H9 (cell line): ENCODE measurements at regions not wholly inside any gene's neighbourhood (a gene's known extent, or its start where the extent isn't known, plus 50 kb on each side); places are given as distances from the start of the nearest gene placed in this dataset.
A peak's percentile ranks its signal among the peaks of the same experiment; 100 is the strongest.

Experiments
- DNase-seq: peaks from one replicate; pipeline ENCODE4 v3.0.0-alpha.2; 2017
- H2AFZ ChIP-seq: one replicate; pipeline ENCODE4 v1.6.1; 2013; ENCODE audit warnings: mild to moderate bottlenecking, low read length, control low read depth, moderate library complexity
- H2AK5ac ChIP-seq: 2 replicates; pipeline ENCODE4 v1.6.1; 2013; ENCODE audit warnings: low read length, control low read depth, mixed read lengths; ENCODE audit not compliant: insufficient read length
- H2BK120ac ChIP-seq: one replicate; pipeline ENCODE4 v1.6.1; 2013; ENCODE audit warnings: low read depth, mild to moderate bottlenecking, low read length, control low read depth, inconsistent platforms; ENCODE audit not compliant: poor library complexity, severe bottlenecking
- H2BK12ac ChIP-seq: 2 replicates; pipeline ENCODE4 v1.6.1; 2013; ENCODE audit warnings: low read length, control low read depth, mixed read lengths, low read depth; ENCODE audit not compliant: insufficient read length
- H2BK15ac ChIP-seq: 2 replicates; pipeline ENCODE4 v1.6.1; 2013; ENCODE audit warnings: low read depth, low read length, control low read depth
- H2BK20ac ChIP-seq: one replicate; pipeline ENCODE4 v1.6.1; 2013; ENCODE audit warnings: low read depth, mild to moderate bottlenecking, low read length, control low read depth, inconsistent platforms; ENCODE audit not compliant: poor library complexity, severe bottlenecking
- H2BK5ac ChIP-seq: 2 replicates; pipeline ENCODE4 v1.6.1; 2013; ENCODE audit warnings: low read length, control low read depth, mixed read lengths; ENCODE audit not compliant: insufficient read length
- H3K14ac ChIP-seq: 2 replicates; pipeline ENCODE4 v1.6.1; 2013; ENCODE audit warnings: low read length, control low read depth; ENCODE audit not compliant: insufficient read depth
- H3K18ac ChIP-seq: 2 replicates; pipeline ENCODE4 v1.6.1; 2013; ENCODE audit warnings: low read depth, mild to moderate bottlenecking, mixed read lengths, low read length, control low read depth; ENCODE audit not compliant: insufficient read length
- H3K23ac ChIP-seq: 2 replicates; pipeline ENCODE4 v1.6.1; 2013; ENCODE audit warnings: low read length, control low read depth, mixed read lengths, low read depth; ENCODE audit not compliant: insufficient read length
- H3K23me2 ChIP-seq: 2 replicates; pipeline ENCODE4 v1.6.1; 2013; ENCODE audit warnings: low read depth, mild to moderate bottlenecking, mixed read lengths, low read length, control low read depth; ENCODE audit not compliant: insufficient read length, poor library complexity, severe bottlenecking
- H3K27ac ChIP-seq: 2 replicates; pipeline ENCODE4 v1.5.1; 2013; ENCODE audit warnings: low read length, control low read depth, mixed read lengths, low read depth; ENCODE audit not compliant: insufficient read length
- H3K27me3 ChIP-seq: 2 replicates; pipeline ENCODE4 v1.6.1; 2013; ENCODE audit warnings: low read length, control low read depth, inconsistent platforms; ENCODE audit not compliant: insufficient read depth
- H3K4ac ChIP-seq: 2 replicates; pipeline ENCODE4 v1.6.1; 2013; ENCODE audit warnings: low read depth, mild to moderate bottlenecking, control low read depth, inconsistent platforms, low read length, moderate library complexity
- H3K4me1 ChIP-seq: 2 replicates; pipeline ENCODE4 v1.6.1; 2013; ENCODE audit warnings: low read length, control low read depth, inconsistent platforms; ENCODE audit not compliant: insufficient read depth
- H3K4me2 ChIP-seq: 2 replicates; pipeline ENCODE4 v1.6.1; 2013; ENCODE audit warnings: low read length, control low read depth, mixed read lengths; ENCODE audit not compliant: insufficient read length, insufficient read depth
- H3K56ac ChIP-seq: 2 replicates; pipeline ENCODE4 v1.6.1; 2013; ENCODE audit warnings: low read depth, mild to moderate bottlenecking, mixed read lengths, low read length, control low read depth; ENCODE audit not compliant: insufficient read length
- H3K79me1 ChIP-seq: 2 replicates; pipeline ENCODE4 v1.6.1; 2013; ENCODE audit warnings: low read depth, mild to moderate bottlenecking, moderate library complexity, low read length, control low read depth, inconsistent platforms; ENCODE audit not compliant: insufficient read depth, poor library complexity, severe bottlenecking
- H3K79me2 ChIP-seq: 2 replicates; pipeline ENCODE4 v1.6.1; 2013; ENCODE audit warnings: low read length, control low read depth, inconsistent platforms; ENCODE audit not compliant: insufficient read depth
- H3K9ac ChIP-seq: 2 replicates; pipeline ENCODE4 v1.6.1; 2013; ENCODE audit warnings: low read length, control low read depth, mixed read lengths; ENCODE audit not compliant: insufficient read length; ENCODE audit errors: extremely low read depth
- H3K9me3 ChIP-seq: one replicate; pipeline ENCODE4 v1.6.1; 2013; ENCODE audit warnings: low read depth, low read length, inconsistent platforms; ENCODE audit not compliant: control insufficient read depth
- H3T11ph ChIP-seq: one replicate; pipeline ENCODE4 v1.6.1; 2013; ENCODE audit warnings: mild to moderate bottlenecking, low read length, control low read depth, inconsistent platforms
- H4K20me1 ChIP-seq: one replicate; pipeline ENCODE4 v1.6.1; 2013; ENCODE audit not compliant: control insufficient read depth, insufficient read length, insufficient read depth
- H4K5ac ChIP-seq: 2 replicates; pipeline ENCODE4 v1.6.1; 2013; ENCODE audit warnings: low read depth, mild to moderate bottlenecking, mixed read lengths, low read length, control low read depth; ENCODE audit not compliant: insufficient read length
- H4K8ac ChIP-seq: replicated peaks from 2 replicates; pipeline ENCODE4 v1.6.1; 2013; ENCODE audit warnings: low read length, control low read depth, mixed read lengths, low read depth; ENCODE audit not compliant: insufficient read length
- H4K91ac ChIP-seq: 2 replicates; pipeline ENCODE4 v1.6.1; 2013; ENCODE audit warnings: low read depth, mild to moderate bottlenecking, moderate library complexity, mixed read lengths, low read length, control low read depth; ENCODE audit not compliant: insufficient read length
- H3K27ac Mint-ChIP-seq, 3 experiments: 2 replicates in 2 of 3; 3 replicates in 1 of 3; pipeline ENCODE4 v1.8.0; 2020 to 2021; ENCODE audit warnings: mixed read lengths in 3 of 3, mild to moderate bottlenecking in 1 of 3, moderate library complexity in 1 of 3
- H3K27me3 Mint-ChIP-seq: 2 replicates; pipeline ENCODE4 v1.8.0; 2021; ENCODE audit warnings: low read depth, mild to moderate bottlenecking, moderate library complexity, mixed read lengths
- H3K36me3 Mint-ChIP-seq, 3 experiments: 2 replicates in 2 of 3; 3 replicates in 1 of 3; pipeline ENCODE4 v1.8.0; 2020 to 2021; ENCODE audit warnings: low read depth in 3 of 3, mixed read lengths in 3 of 3; ENCODE audit not compliant: insufficient read depth in 1 of 3
- H3K4me1 Mint-ChIP-seq, 2 experiments: 2 replicates each; pipeline ENCODE4 v1.8.0; 2020; ENCODE audit warnings: mixed read lengths in 2 of 2
- H3K4me3 Mint-ChIP-seq, 2 experiments: 2 replicates in 1 of 2; 3 replicates in 1 of 2; pipeline ENCODE4 v1.8.0; 2020 to 2021; ENCODE audit warnings: mild to moderate bottlenecking in 2 of 2, mixed read lengths in 2 of 2, moderate library complexity in 1 of 2
- H3K9me3 Mint-ChIP-seq, 2 experiments: 2 replicates in 1 of 2; 3 replicates in 1 of 2; pipeline ENCODE4 v1.8.0; 2020; ENCODE audit warnings: mild to moderate bottlenecking in 2 of 2, mixed read lengths in 2 of 2, moderate library complexity in 1 of 2
- CTCF ChIP-seq: fragments of 200-600 bp; sonication (generic); conservative IDR thresholded peaks from 3 replicates; pipeline ENCODE4 v1.8.0; 2021; ENCODE audit warnings: antibody characterized with exemption, mild to moderate bottlenecking
- WGBS: extraction: QIAGEN DNeasy Blood & Tissue Kit; methylation state at CpG from one replicate; pipeline ENCODE4 v1.1.7; 2013; ENCODE audit warnings: missing lambda C conversion rate, low lambda C conversion rate, mixed read lengths; ENCODE audit not compliant: insufficient read length; ENCODE audit errors: extremely low coverage; 5-methylcytosine and 5-hydroxymethylcytosine counted together

GRCh38 chr2:163155279-163155883 lies 316.8 kb upstream of the KCNH7 start:
- H2BK20ac ChIP-seq: no peak overlapping the region
- H2AK5ac ChIP-seq: no peak overlapping the region
- H2BK120ac ChIP-seq: no peak overlapping the region
- no peak overlapping the region for H4K8ac ChIP-seq
- no peak overlapping the region for H3K9ac ChIP-seq
- H3K56ac ChIP-seq: no peak overlapping the region
- H3K4me2 ChIP-seq: no peak overlapping the region
- no peak overlapping the region for H3K18ac ChIP-seq
- TF ChIP-seq CTCF: peak; percentile 70
- Mint-ChIP-seq H3K36me3 (no peaks in the 10 kb centered on the region), H3K27ac (no peak overlapping the region), H3K4me3 (no peak overlapping the region), H3K4me1 (no peaks in the 10 kb centered on the region), H3K27me3 (no peaks in the 10 kb centered on the region), H3K9me3 (no peaks in the 10 kb centered on the region)
- H3K9me3 ChIP-seq: no peaks in the 10 kb centered on the region
- H3K79me1 ChIP-seq: no peaks in the 10 kb centered on the region
- H2BK12ac ChIP-seq: no peak overlapping the region
- no peaks in the 10 kb centered on the region for H4K20me1 ChIP-seq
- H3K23ac ChIP-seq: no peak overlapping the region
- no peak overlapping the region for H2BK15ac ChIP-seq
- H3K4me1 ChIP-seq: no peaks in the 10 kb centered on the region
- no peak overlapping the region for H4K5ac ChIP-seq
- no peak overlapping the region for H2AFZ ChIP-seq
- H2BK5ac ChIP-seq: no peak overlapping the region
- no peaks in the 10 kb centered on the region for H3K79me2 ChIP-seq
- no CpG with 5 or more reads among the region's 3 CpGs for whole genome bisulfite sequencing
- no peaks in the 10 kb centered on the region for H3K23me2 ChIP-seq
- H3T11ph ChIP-seq: no peak overlapping the region
- no peak for DNase-seq
- H3K4ac ChIP-seq: no peak overlapping the region
- no peak overlapping the region for H3K14ac ChIP-seq
- H3K27me3 ChIP-seq: no peaks in the 10 kb centered on the region
- no peak overlapping the region for H4K91ac ChIP-seq
- H3K27ac ChIP-seq: no peak overlapping the region
